ENCODE measurements at regions not wholly inside any gene's neighbourhood (a gene's known extent, or its start where the extent isn't known, plus 50 kb on each side); places are given as distances from the start of the nearest gene placed in this dataset.

- TF ChIP-seq CTCF (IDR thresholded peaks at IDR 0.05) = no peak
- TF ChIP-seq POLR2A (IDR thresholded peaks at IDR 0.05) = no peak
These were observed 621.1 kb downstream of the CDH8 start for GRCh38 chr16:61415126-61415525.

All from testis (tissue), 2 donors.